CD4-positive, alpha-beta T cell treated with Interleukin-12 subunit alpha and Interleukin-12 subunit beta, for 1 hour (primary cell): ENCODE measurements at regions not wholly inside any gene's neighbourhood (a gene's known extent, or its start where the extent isn't known, plus 50 kb on each side); places are given as distances from the start of the nearest gene placed in this dataset.

Experiments
- DNase-seq: peaks from one replicate; pipeline ENCODE4 v3.0.0-alpha.2; 2020

- DNase-seq, result no peak
These were observed 100.1 kb upstream of the PARD3B start for GRCh38 chr2:204445149-204445548.

- no peak for DNase-seq
These were observed 97.6 kb upstream of the PARD3B start for GRCh38 chr2:204447722-204448121.

GRCh38 chr2:204449977-204450376 lies 95.3 kb upstream of the PARD3B start:
- DNase-seq, result no peak

GRCh38 chr2:204451766-204452165 lies 93.5 kb upstream of the PARD3B start:
- DNase-seq, result no peak

GRCh38 chr2:204452464-204453023 lies 92.7 kb upstream of the PARD3B start:
- no peak for DNase-seq

- no peak for DNase-seq
These were observed 91.5 kb upstream of the PARD3B start for GRCh38 chr2:204453730-204454167.

GRCh38 chr2:204454672-204455380 lies 90.4 kb upstream of the PARD3B start:
- DNase-seq, result no peak

GRCh38 chr2:204468746-204469429 lies 76.4 kb upstream of the PARD3B start:
- DNase-seq, result no peak

GRCh38 chr2:204470178-204470620 lies 75.1 kb upstream of the PARD3B start:
- DNase-seq, result no peak

GRCh38 chr2:204470621-204471196 lies 74.6 kb upstream of the PARD3B start:
- no peak for DNase-seq

GRCh38 chr2:204472375-204472774 lies 72.9 kb upstream of the PARD3B start:
- DNase-seq, result no peak

- no peak for DNase-seq
These were observed 72.1 kb upstream of the PARD3B start for GRCh38 chr2:204473224-204473623.

- DNase-seq, result no peak
These were observed 69.9 kb upstream of the PARD3B start for GRCh38 chr2:204475399-204475798.

- DNase-seq, result no peak
These were observed 67.8 kb upstream of the PARD3B start for GRCh38 chr2:204477358-204477950.

- no peak for DNase-seq
These were observed 65.7 kb upstream of the PARD3B start for GRCh38 chr2:204479557-204479956.

GRCh38 chr2:204480676-204481075 lies 64.6 kb upstream of the PARD3B start:
- no peak for DNase-seq

GRCh38 chr2:204483608-204484081 lies 61.6 kb upstream of the PARD3B start:
- DNase-seq, result no peak

GRCh38 chr2:204486321-204486720 lies 59.0 kb upstream of the PARD3B start:
- DNase-seq, result no peak

GRCh38 chr2:204486805-204487204 lies 58.5 kb upstream of the PARD3B start:
- DNase-seq, result no peak

GRCh38 chr2:204487447-204488229 lies 57.6 kb upstream of the PARD3B start:
- DNase-seq, result no peak

GRCh38 chr2:204491528-204491927 lies 53.7 kb upstream of the PARD3B start:
- no peak for DNase-seq

GRCh38 chr2:204492417-204492816 lies 52.9 kb upstream of the PARD3B start:
- DNase-seq, result no peak
